Amniotic stem cell (primary cell): ENCODE measurements at regions not wholly inside any gene's neighbourhood (a gene's known extent, or its start where the extent isn't known, plus 50 kb on each side); places are given as distances from the start of the nearest gene placed in this dataset.
A peak's percentile ranks its signal among the peaks of the same experiment; 100 is the strongest.

Source experiments
- DNase-seq: peaks from one replicate; lab custom pipeline; 2025; lab: John Stamatoyannopoulos, UW

DNA sequence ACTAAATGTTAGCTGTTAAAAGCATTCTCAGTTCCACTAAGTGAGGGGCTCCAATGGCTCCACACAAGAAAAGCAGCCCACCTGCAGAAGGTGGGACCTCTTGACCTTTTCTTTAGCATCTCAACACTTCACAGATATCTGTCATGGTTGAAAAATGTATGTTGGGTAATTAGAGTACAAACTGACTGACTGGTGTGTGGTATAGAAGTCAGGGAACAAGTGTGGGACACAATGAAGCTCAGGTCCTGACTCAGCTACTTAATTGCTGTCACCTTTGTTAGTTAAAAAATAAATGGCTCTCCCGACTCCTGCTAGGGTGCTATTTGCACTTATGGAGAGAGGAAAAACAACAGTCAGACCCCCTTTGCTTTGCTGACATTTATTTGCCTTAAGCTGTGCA lies 299.0 kb downstream of the TTC6 start:
- no peak for DNase-seq

DNA sequence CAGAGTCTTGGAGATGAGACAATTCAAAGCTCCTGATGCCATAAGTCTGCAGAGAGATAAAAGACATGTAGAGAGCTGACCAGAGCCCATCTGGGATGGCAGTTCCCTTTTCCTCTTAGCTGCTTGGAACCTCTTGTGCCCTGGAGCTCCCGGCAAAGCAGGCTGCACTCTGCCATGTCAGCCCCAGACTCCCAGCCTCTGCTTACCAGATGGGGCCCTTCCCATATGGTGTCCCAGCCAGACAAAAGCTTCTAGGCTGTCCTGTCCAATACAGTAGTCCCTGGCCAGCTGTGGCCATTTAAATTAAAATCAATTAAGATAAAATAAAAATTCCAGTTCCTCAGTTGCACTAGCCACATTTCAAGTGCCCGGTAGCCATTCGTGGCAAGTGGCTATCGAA lies 303.9 kb downstream of the TTC6 start:
- no peak for DNase-seq

DNA sequence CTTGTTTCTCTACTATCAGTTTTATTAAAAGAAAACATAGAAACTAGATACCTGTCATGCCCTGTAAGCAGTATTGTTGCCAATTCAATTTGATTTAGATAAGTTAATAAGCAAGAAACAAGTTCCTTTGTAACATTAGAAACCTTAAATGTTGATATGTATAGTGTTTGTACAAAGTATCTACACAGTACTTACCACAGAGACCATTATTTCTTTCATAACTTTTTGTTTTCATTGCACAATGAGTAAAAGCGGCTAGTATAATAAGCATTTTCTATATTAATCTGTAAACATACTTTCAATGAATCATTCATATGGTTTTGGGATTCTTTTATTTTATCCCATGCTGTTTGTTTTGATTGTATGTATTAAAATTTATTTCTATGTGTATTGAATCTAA lies 305.1 kb downstream of the TTC6 start:
- no peak for DNase-seq

DNA sequence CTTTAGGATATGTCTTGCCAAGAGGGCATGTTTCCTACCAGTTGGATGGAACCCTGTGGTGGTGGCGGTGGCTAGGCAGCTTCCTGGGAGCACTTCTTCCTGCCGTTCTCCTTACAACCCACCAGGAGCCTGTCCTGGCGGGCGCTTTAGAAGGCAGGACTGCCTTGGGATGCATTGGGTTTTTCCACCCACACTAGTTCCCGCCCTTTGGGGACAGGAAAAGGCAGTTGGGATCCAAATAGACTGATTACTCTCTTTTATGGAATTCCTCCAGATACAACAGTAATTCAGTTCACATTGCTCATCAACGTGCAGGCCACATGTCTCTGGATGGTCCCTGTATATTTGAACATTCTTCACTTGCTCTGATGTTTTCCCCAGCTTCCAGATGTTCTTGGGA lies 305.7 kb upstream of the SSTR1 start:
- no peak for DNase-seq

DNA sequence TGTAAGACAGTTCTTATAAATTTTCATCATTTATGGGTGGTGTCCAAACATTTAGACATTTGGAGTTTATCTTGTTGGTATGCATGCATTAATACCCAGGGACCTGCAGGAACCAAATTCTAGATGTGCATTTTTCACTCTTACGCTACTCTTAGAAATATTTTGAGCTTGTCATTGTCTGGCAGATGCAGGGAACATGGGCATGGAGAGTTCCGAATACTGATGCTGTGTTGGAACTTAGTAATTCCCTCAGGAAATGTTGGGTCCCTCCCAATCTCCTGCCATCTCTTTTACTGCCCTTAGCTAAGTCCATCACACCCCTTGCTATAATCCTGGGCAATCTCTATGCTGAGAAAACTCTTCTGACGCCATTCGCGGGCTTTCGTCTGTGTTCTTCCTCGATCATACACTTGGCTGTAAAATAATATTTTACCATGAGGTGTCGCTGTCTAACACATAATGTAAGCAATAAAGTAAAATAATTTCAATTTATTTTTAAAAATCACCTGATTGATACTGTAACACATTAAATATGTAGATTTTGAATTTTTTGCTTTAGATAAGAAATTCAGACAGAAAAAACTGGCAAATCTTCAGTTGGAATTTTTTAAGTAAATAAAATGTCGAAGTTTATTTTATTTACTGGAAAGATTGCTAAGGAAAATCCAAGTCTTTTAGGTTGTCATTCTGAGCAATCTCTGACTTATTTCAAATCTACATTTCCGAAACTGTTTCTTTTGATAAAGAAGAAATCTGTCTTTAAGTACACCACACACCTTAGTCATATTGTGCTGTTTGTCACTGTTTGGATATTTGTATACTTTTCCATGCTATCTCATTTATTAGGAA lies 304.1 kb upstream of the SSTR1 start:
- DNase-seq = peak; percentile 9

DNA sequence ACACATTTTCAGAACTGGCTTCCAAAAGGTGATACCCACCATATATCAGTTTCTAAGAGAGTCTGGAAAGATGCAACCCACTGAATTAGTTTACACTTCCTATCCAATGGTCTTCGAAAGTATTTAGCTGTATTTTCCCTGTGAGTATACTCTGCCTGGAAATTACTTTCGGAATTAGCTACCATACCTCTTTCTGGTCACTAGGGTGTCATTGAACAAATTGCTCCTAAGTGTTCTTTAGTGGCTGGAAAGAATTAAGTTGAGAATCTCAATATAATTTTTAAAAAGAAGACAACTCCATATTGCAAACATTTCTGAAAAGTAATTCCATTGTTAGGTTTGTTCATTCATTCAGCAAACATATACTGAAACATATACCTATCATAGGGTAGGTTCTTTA lies 283.1 kb upstream of the SSTR1 start:
- DNase-seq = no peak

DNA sequence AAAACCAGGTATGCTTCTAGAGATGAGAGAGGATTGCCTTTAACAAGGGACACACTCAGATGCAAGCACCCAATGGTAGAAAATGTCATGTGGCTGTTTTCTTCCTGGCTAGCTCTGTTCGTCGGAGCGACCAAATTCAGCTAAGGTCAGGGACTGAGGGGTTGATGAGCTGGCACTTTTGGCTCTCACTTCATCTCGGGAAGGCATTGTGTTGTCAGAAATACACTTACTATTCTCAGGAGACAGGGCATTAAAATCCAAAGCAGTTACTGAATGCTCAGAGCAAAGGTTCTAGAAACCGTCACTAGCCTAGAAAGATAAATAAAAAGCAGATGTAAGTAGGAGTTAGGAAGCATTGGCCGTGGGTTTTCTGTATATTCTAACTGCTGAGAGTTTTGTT lies 275.7 kb upstream of the SSTR1 start:
- no peak for DNase-seq

DNA sequence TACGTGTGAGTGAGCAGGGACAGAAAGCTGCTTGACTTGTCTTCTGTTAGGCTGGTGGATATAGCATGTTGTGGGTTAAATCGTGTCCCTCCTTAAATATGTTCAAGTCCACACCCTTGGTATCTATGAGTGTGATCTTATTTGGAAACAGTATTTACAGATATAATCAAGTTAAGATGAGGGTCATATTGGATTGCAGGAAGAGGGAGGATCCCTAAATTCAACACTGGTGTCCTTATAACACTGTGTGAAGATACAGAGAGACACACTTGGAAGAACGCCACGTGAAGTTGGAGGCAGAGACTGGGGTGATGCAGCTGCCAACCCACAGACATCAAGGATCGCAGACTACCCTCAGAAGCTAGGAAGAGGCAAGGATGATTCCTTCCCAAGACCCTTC lies 275.2 kb upstream of the SSTR1 start:
- no peak for DNase-seq

DNA sequence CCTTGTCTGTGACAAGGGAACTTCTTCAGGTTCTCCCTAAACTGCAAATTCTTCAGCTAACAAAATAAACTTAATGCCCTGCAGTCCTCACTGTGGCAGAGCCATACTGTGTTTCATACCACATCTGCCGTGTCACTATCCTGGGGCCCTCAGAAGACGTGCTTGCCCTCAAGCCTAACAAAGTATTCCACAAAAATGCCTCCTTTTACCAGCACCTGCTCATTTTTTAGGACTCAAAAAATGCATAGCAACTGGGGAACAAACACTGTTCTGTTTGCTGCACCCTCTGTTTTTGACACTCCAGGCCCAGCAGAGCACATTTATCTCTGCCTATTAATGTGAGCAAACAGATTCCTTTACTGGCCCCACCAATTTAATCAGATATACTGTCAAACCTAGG lies 270.7 kb upstream of the SSTR1 start:
- no peak for DNase-seq

DNA sequence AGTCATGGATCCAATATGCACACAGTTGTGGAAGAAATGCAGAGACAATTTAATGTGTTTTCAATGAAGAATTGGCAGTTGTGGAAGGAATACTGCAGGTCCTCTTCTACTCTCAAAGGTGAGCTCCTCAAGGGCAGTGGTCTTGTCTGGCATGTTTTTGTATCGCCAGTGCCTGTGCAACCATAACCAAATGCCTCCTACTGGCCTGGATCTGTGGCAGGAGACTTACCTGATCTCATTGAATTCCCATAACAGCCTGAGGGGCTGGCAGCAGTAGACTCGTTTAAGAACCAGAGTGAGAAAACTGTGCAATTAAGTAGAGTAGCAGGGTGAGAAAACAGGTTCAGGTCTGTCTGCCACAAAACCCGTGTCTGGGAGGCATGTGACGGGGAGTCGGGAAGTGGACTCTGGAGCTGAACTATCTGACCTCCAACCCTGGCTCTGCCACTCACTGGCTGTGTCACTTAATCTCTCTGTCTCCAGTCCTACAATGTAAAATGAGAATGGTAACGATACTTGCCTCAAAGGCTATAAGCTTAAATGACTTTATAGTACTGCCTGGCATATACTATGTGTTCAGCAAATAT lies 268.2 kb upstream of the SSTR1 start:
- no peak for DNase-seq

DNA sequence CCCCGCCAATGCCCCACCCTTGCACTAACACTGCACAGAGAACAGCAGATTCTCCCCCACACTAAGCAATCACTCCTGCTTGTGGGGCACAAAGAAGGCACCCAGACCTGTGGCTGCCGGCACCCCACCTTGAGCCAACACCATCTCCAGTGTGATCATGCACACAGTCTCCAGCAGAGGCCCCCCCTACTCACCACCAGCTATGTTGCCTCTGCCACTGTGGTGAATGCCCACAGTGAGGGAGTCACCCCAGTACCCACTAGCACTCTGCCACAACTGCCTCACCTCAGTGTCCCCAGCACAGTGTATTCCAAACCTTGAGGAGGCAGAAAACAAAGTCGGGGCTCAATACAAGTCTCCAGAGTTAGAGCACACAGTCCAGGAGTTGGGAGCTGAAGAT lies 261.7 kb upstream of the SSTR1 start:
- DNase-seq = no peak

DNA sequence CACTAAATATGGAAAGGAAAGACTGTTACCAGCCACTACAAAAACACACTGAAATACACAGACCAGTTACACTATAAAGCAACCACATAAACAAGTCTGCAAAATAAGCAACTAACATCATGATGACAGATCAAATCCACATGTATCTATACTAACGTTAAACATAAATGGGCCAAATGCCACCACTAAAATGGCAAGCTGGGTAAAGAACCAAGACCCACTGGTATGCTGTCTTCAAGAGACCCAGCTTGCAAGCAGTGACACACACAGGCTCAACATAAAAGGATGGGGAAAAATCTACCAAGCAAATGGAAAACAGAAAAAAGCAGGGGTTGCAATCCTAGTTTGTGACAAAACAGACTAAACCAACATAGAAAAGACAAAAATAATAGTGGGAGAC lies 260.9 kb upstream of the SSTR1 start:
- DNase-seq = no peak

DNA sequence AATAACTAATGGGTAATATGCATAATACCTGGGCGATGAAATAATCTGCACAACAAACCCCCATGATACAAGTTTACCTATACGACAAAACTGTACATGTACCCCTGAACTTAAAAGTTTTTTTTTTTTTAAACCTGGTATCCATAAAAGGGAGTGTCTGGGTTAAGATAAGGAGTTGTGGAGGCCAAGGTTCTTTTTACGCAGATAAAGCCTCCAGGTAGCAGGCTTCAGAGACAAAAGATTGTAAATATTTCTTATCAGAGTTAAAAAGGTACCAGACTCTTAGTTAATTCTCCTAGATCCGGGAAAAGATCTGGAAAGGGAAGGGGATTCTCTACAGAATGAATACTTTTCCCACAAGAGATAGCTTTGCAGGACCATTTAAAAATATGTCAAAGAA lies 259.4 kb upstream of the SSTR1 start:
- DNase-seq = no peak

DNA sequence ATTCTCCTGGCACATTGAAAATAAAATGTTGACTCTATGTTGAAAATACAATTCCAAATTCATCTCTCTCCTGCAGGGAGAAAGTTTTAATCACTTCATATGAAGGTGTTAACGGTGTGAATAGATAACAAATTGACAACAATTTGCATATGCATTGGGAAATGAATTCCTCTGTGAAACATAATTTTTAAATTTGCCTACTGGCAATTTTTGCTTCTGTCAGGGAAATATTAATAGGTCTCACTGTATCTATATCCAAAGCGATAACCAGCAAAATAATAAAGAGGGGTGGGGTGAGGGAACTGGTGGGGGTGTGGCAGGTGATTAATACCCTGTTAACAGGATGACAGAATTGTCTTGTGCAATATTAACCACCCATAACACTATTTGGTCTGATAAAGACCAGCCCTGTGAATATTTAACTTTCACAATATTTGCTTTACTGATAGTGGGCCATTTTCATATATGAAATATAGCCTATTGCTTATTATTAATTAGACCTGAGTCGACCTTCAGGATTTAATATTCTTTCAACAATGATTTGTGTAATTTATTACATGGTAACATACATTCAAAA lies 239.0 kb upstream of the SSTR1 start:
- no peak for DNase-seq

DNA sequence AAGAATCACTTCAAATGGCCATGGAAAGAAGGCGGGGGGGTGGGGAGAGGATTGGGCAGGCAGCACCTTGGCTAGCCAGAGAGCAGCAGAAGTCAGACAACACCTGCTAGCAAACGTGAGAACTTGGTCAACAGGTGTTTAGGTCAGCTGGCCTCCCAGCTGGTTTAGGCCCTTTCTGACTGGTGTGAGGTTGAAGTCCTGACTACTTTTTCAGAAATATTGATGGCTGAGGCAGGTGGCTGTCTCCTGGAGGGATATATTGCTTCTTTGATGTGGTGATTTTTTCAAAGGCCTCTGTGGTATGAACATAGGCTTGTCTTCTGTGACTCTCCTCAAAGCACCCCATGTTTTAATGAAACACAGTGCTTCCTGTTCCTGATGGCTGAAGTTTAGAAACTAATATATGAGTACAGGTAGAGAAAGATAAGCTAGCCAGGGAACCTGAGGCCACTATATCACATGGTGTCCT lies 238.2 kb upstream of the SSTR1 start:
- no peak for DNase-seq

DNA sequence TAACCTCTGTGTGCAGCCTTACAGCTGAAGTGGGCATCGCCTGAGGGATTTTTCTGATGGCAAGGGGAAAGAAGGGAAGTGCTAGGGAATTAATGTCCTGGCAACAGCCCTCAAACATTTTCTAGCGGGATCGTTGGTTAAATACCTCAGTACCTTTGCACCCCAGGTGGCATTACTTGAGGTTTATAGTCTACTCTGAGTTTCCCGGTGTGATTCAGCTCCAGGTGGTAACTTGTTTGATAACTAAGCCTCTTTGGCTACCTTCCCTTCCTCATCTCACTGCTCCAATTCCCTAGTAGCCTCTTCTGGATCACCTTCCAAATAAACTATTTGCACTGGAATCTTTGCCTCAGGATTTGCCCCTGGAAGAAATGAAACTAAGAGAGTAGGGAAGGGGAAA lies 237.0 kb upstream of the SSTR1 start:
- no peak for DNase-seq

DNA sequence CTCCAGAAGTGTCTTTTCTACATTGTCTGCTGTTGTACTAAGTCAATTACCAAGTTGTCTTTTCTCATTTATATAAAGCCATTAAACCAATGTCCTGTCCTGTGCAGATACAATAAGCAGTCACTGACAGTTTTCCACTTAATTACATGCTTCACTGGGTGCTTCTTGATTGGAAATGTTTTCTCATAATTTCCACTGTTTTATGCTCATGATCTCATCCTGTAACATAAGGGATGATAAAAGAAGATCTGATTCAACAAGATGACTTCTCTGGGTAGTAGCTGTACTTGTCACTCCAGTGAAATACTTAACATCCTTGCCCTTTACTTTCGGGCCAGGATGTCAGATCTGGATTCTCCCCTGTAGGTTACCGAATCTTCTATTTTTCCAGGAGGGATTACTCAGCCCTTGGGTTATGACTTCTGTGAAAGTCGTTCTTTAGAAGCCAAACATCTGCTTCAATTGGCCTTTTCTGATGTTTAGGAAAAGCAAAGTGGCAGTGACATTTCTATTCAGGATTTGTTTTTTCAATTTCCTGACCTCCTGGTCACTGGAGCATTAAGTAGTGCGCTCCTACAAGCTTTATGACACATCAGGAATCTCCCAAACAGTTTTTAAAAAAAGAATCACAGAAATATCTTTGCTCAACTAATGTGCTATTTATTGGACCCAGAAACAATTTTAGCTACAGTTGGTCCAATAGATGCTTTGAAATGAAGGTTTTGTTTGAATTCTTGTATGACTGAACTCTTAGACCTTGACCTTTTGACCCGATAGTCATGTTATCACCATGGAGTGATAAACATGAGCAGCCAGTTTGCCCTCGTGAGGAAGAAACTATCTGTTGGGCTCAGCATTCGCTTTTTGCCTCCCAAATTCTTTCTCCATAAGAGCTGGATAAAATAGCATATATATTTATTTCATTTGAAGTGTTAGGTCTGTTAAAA lies 234.5 kb upstream of the SSTR1 start:
- DNase-seq = no peak

DNA sequence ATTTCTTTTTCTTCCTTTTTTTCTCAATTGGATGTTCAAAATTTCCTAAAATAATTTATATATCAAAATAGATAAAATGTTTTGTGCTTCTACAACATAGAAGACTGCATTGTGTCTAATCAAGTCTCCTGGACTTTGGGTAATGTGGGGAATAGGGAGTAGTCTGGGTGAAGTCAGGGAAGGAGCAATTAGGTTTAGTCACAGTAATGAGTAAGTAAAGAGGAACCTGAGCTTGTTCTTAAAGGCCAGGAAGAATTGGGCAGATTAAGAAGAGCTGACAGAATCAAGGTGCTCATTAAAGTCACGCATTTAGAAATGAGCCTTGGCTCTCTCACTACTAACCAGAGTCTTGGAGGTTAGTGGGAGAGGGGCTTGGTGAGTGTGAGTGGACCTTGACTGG lies 233.3 kb upstream of the SSTR1 start:
- no peak for DNase-seq

DNA sequence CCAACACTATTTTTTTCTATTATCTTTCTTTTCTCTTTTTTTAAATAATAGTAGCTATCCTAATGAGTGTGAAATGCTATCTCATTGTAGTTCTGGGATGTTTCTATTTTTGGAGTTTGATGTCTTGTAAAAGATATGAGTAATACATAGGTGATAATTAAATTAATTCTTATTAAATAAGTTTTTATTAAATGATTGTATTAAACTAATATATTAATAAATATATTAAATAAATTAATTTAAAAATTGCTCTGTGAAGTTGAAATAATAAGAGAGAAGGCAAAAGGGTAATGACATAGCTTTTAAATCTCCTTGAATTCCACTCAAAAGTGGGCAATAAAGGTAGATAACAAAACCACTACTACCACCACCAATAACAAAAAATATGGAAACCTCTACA lies 230.2 kb upstream of the SSTR1 start:
- no peak for DNase-seq

DNA sequence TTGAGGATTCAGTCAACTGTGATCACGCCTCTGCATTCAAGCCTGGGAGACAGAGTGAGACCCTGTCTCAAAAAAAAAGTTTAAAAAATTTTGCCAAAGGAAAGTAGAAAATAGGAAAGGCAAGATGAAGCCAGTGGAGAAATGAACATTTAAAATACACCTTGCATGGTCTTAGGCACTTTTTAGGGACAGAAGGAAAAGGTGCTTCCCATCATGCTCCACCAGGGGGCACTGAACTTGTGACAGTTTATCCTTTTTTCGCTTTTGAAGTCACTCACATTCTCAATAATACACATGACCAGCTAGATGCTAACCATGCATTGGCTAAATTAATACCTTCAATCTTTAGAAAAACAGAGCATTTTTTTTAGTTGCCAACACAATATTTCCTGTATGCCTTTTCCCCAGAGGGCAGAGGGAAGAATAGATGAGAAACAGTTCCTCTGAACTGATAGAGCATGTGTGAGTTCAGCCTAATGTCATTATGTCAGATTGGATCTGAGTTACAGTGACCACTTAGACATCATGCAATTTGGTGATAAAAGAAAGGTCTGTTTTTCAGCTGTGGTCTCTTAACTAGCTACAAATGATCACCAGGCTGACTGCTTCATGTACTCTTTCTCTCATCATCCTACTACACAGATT lies 221.8 kb upstream of the SSTR1 start:
- no peak for DNase-seq

DNA sequence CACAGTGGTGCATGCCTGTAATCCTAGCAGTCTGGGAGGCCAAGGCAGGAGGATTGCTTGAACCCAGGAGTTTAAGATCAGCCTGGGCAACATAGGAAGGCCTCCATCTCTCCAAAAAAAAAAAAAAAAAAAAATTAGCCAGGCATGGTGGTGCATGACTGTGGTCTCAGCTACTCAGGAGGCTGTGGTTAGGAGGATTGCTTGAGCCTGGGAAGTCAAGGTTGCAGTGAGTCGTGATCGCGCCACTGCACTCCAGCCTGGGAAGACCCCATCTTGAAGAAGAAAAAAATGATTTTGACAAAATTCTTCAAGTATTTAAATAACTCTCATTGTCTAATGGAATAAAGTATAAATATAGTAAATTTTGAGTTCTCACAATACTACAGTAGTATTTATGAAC lies 219.2 kb upstream of the SSTR1 start:
- no peak for DNase-seq

DNA sequence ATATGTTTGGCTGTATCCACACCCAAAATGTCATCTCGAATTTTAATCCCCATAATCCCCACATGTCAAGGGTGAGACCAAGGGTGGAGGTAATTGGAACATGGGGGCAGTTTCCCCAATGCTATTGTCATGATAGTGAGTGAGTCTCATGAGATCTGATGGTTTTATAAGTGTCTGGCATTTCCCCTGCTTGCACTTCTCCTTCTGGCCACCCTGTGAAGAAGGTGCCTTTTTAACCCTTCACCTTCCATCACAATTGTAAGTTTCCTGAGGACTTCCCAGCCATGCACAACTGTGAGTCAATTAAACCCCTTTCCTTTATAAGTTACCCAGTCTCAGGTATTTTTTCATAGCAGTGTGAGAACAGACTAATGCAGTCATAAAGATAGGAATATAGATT lies 216.7 kb upstream of the SSTR1 start:
- DNase-seq = no peak
